Thyroid gland (tissue), 4 donors: ENCODE measurements at regions not wholly inside any gene's neighbourhood (a gene's known extent, or its start where the extent isn't known, plus 50 kb on each side); places are given as distances from the start of the nearest gene placed in this dataset.

ENCODE experiments used
- DNase-seq, 2 donors: peaks; one replicate each; pipeline ENCODE4 v3.0.0-alpha.2; 2019
- H3K27ac ChIP-seq, 3 donors: fragments of 200-600 bp; sonication (generic); 1 replicate in 2 of 3; 2 replicates in 1 of 3; pipeline ENCODE4 v1.5.1; 2016 to 2019; ENCODE audit warnings: mild to moderate bottlenecking in 1 of 3, moderate library complexity in 1 of 3
- H3K27me3 ChIP-seq: fragments of 200-600 bp; sonication (generic); one replicate; pipeline ENCODE4 v1.5.1; 2019
- H3K36me3 ChIP-seq, 2 donors: fragments of 200-600 bp; sonication (generic); one replicate each; pipeline ENCODE4 v1.5.1; 2016 to 2019
- H3K4me1 ChIP-seq, 2 donors: fragments of 200-600 bp; sonication (generic); one replicate each; pipeline ENCODE4 v1.5.1; 2017 to 2019
- H3K4me3 ChIP-seq, 3 donors: fragments of 200-600 bp; sonication (generic); replicated peaks in 1 of 3; 1 replicate in 2 of 3; 2 replicates in 1 of 3; pipeline ENCODE4 v1.5.1; 2016; ENCODE audit warnings: mild to moderate bottlenecking in 1 of 3
- H3K9me3 ChIP-seq: fragments of 200-600 bp; sonication (generic); one replicate; pipeline ENCODE4 v1.5.1; 2017
- CTCF ChIP-seq, 6 experiments: fragments of 200-600 bp in 3 of 6; fragments of 450-650 bp in 3 of 6; sonication (generic) in 3 of 6; IDR thresholded peaks; one replicate each; pipeline ENCODE4 v1.5.1; 2016 to 2019; ENCODE audit warnings: antibody characterized with exemption in 6 of 6, mild to moderate bottlenecking in 2 of 6, inconsistent platforms in 1 of 6, moderate library complexity in 1 of 6
- POLR2A ChIP-seq, 2 donors: fragments of 450-650 bp; IDR thresholded peaks; one replicate each; pipeline ENCODE4 v1.6.1; 2017; ENCODE audit warnings: antibody characterized with exemption in 2 of 2, mild to moderate bottlenecking in 2 of 2, moderate library complexity in 1 of 2
- WGBS, 2 donors: methylation state at CpG; one replicate each; pipeline ENCODE4 v1.1.5; 2017; 5-methylcytosine and 5-hydroxymethylcytosine counted together
- intact Hi-C: fragments of 100-400 bp; cut with DNase I; formaldehyde crosslinking; loops from one replicate; pipeline ENCODE4 v1.15.1; 2023

GRCh38 chr9:104412238-104412637, 91.8 kb upstream of the OR13F1 start:
- H3K4me1 ChIP-seq = no peaks in the 10 kb centered on the region
- H3K9me3 ChIP-seq = no peaks in the 10 kb centered on the region
- intact Hi-C loops = no loop called here
- no peak for TF ChIP-seq CTCF (IDR thresholded peaks at IDR 0.05)
- TF ChIP-seq POLR2A (IDR thresholded peaks at IDR 0.05) = no peak
- no peaks in the 10 kb centered on the region for H3K27me3 ChIP-seq
- H3K4me3 ChIP-seq = no peak overlapping the region
- no peaks in the 10 kb centered on the region for H3K36me3 ChIP-seq
- no peak overlapping the region for H3K27ac ChIP-seq
- no peak for DNase-seq

GRCh38 chr9:104416470-104416869, 87.6 kb upstream of the OR13F1 start:
- no peak for DNase-seq
- TF ChIP-seq CTCF (IDR thresholded peaks at IDR 0.05) = no peak
- no peak for TF ChIP-seq POLR2A (IDR thresholded peaks at IDR 0.05)
- no peaks in the 10 kb centered on the region for H3K27me3 ChIP-seq
- H3K9me3 ChIP-seq = no peaks in the 10 kb centered on the region
- H3K36me3 ChIP-seq = no peaks in the 10 kb centered on the region
- no peak overlapping the region for H3K4me3 ChIP-seq
- no peaks in the 10 kb centered on the region for H3K4me1 ChIP-seq
- no peak overlapping the region for H3K27ac ChIP-seq
- intact Hi-C loops = no loop called here

- Histone ChIP-seq H3K27me3 (no peaks in the 10 kb centered on the region), H3K27ac (no peak overlapping the region), H3K4me3 (no peak overlapping the region), H3K9me3 (no peaks in the 10 kb centered on the region), H3K36me3 (no peaks in the 10 kb centered on the region), H3K4me1 (no peaks in the 10 kb centered on the region)
- DNase-seq = no peak
- TF ChIP-seq CTCF (IDR thresholded peaks at IDR 0.05) (no peak), POLR2A (IDR thresholded peaks at IDR 0.05) (no peak)
- WGBS, 2 donors = 84 to 87% methylated on average over 1 of the region's 1 CpG
- intact Hi-C loops = no loop called here
These were observed 86.8 kb upstream of the OR13F1 start for GRCh38 chr9:104417296-104417695.

- DNase-seq = no peak
- Histone ChIP-seq H3K9me3 (no peaks in the 10 kb centered on the region), H3K27me3 (no peaks in the 10 kb centered on the region), H3K4me1 (no peaks in the 10 kb centered on the region), H3K27ac (no peak overlapping the region), H3K36me3 (no peaks in the 10 kb centered on the region), H3K4me3 (no peak overlapping the region)
- intact Hi-C loops = no loop called here
- WGBS, 2 donors = 57 to 79% methylated on average over 1 to 2 of the region's 2 CpGs
- TF ChIP-seq POLR2A (IDR thresholded peaks at IDR 0.05) (no peak), CTCF (IDR thresholded peaks at IDR 0.05) (no peak)
These were observed 75.0 kb upstream of the OR13F1 start for GRCh38 chr9:104429031-104429546.

- no peak for TF ChIP-seq POLR2A (IDR thresholded peaks at IDR 0.05)
- TF ChIP-seq CTCF (IDR thresholded peaks at IDR 0.05) = no peak
- no peaks in the 10 kb centered on the region for H3K9me3 ChIP-seq
- H3K36me3 ChIP-seq = no peaks in the 10 kb centered on the region
- H3K4me1 ChIP-seq = no peaks in the 10 kb centered on the region
- no peak overlapping the region for H3K27ac ChIP-seq
- H3K4me3 ChIP-seq = no peak overlapping the region
- WGBS, 2 donors = 80 to 83% methylated on average over 4 of the region's 4 CpGs
- intact Hi-C loops = no loop called here
- no peaks in the 10 kb centered on the region for H3K27me3 ChIP-seq
- DNase-seq = no peak
These were observed 69.0 kb upstream of the OR13F1 start for GRCh38 chr9:104435059-104435458.
